Inflammatory macrophage (primary cell): ENCODE measurements at regions not wholly inside any gene's neighbourhood (a gene's known extent, or its start where the extent isn't known, plus 50 kb on each side); places are given as distances from the start of the nearest gene placed in this dataset.
A peak's percentile ranks its signal among the peaks of the same experiment; 100 is the strongest.
"Not testable (repeated sequence)": the region's sequence is repeated elsewhere in the genome, so short reads cannot be mapped to it uniquely, and the experiment has no call there.

Experiments
- DNase-seq, 2 donors: peaks; one replicate each; pipeline ENCODE4 v3.0.0-alpha.2; 2020 to 2022

DNA sequence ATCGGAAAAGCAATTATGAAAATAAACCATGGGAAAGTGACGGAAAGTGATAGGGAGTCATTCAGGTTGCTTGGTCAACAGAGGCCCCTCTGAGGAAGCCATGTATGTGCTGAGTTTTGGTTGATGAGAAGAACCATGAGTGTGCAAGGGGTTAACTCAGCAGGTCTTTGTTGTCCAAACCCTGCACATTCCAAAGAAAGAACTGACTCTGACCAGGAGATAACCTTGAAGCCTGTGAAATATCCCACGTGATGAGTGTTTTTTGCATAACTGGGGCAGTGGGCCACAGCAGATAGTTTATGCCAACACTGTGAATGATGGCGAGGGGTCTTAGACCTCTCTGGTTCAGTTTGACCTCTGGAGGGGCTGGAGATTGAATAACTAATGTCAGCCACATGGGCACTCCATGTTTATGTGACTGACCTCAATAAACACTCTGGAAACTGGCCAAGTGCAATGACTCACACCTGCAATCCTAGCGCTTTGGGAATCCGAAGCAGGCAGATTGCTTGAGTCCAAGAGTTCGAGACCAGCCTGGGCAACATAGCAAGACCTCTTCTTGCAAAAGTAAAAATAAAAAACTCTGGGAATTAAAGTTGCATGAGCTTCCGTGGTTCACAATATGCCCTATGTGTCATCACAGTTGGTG, 154.0 kb upstream of the FOXK1 start:
- no peak for DNase-seq

DNA sequence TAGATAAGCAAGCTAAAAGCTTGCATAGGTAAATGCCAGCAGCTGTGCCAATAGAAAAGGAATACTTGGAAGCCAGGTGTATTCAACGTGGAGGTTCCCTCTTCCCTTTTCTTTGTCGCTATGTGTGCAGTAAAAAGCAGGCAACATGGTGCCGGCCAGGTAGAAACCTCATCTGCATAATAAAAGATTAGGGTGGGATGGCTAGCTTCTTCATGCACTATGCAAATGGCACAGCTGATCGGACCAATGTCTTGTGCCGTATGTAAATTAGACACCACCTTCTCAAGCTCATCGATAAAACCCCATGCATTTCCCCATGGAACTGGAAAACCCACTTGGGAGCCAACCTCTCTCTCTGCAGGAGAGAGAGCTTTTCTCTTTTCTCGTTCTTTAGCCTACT, 150.9 kb upstream of the FOXK1 start:
- DNase-seq, result no peak

DNA sequence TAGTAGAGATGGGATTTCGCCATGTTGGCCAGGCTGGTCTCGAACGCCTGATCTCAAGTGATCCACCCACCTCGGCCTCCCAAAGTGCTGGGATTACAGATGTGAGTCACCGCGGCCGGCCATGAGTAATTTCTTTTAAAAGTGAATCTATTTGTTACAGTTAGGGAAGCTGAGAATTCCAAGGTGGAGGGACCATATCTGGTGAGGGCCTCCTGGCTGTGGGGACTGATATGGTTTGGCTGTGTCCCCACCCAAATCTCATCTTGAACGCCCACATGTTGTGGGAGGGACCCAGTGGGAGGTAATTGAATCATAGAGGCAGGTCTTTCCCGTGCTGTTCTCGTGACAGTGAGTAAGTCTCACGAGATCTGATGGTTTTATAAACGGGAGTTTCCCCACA, 148.8 kb upstream of the FOXK1 start:
- not testable (repeated sequence) for DNase-seq

DNA sequence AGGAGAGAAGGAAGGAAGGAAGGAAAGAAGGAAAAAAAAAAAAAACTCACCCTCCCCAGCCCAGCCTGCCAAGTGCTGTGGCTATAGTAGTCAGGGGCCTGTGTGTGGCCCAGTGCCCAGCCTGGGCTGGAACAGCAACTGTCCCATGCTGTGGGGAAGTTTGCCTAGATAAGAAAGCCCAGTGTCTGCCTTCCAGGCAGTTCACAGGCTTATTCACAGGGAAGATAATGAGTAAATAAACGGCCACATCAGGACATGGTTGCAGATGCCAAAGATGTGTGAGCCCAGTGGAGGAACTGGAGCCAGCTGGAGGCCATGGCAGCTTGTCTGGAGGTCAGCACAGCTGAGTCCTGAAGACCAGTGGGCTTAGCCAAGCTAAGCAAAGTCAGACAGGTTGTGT, 132.4 kb upstream of the FOXK1 start:
- no peak for DNase-seq

DNA sequence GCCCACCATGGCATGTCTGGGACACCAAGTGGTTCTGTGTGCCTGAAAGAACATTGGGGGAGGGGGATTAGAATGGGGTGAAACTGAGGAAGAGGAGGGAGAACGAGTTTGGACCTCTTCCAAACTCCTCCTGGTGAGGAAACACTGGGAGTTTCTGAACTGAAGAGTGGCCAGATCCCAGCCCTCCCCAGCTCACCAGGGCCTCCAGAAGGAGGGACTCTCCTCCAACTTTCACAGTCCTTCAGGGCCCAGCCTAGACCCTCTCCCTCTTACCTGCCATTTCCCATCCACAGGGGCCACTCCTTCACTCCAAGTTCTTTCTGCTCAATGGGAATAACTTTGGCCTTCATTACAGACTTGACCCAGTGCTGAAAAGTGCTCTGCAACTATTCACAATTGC, 132.0 kb upstream of the FOXK1 start:
- DNase-seq, result no peak

DNA sequence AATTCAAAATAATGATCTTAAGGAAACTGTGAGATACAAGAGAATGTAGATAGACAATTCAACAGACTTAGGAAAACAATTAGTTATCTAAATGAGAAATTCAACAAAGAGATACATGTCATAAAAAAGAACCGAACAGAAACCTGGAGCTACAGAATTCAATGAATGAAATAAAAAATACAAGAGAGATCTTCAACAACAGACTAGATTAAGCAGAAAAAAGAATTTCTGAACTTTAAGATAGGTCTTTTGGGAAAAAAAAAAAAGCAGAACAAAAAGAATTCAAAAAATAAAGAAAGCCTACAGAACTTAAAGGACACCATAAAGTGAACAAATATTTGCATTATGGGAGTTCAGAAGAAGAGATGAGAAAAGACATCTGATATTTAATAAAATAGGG, 129.1 kb upstream of the FOXK1 start:
- DNase-seq, result no peak

DNA sequence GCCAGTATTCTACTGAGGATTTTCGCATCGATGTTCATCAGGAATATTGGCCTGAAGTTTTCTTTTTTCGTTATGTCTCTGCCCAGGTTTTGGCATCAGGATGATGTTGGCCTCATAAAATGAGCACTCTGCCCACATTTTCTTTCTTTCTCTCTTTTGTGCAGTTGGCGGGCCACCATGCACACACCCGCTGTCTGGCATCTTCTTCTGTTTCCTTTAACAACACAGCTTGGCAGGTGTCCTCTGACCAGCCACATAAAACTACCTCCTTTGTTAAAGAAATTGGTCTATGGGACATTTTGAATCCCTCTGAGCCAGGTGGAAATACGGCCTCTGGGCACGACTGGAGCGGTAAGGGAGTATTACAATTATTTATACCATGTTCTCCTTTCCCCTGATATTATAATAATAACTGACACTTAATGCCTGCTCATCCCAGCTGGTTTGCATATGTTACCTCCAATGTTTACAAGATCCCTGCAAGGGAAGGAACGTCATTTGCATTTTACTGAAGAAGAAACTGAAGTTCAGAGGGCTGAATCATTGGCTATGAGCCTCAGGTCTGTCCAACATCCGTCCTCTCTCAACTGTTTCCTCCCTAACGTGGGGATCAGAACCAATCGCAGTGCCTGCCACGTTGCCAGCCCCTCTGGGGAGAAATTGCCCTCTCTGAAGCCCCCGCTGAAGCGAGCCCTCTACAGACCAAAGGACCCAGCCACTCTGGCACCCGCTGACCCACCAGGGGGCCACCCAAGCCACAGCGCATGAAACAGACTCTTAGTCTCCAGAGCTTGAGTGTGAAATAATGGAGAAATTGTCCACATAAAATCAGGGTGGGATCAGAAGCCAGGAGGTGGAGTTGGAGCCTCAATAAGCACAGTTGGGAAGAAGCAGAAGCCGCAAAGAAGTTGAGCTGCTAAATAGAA, 125.0 kb upstream of the FOXK1 start:
- no peak for DNase-seq

DNA sequence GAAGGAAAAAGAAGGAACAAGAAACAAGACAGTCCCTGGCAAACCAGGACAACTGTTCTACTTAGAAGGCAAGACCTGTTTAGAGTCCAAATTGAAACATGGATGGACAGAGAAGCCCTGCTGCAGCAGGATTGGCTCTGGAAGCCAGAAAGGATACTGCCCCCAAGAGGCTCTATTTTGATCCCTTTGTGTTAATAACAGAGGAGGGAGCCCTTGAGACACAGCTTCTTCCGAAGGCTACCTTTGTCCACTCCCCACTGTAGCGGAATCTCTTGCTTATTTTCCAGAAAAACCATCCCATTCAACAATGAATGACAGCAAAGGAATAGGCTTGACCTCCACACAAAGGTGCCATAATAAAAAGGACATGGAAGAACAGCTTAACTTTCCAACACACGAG, 120.3 kb upstream of the FOXK1 start:
- DNase-seq, result no peak

DNA sequence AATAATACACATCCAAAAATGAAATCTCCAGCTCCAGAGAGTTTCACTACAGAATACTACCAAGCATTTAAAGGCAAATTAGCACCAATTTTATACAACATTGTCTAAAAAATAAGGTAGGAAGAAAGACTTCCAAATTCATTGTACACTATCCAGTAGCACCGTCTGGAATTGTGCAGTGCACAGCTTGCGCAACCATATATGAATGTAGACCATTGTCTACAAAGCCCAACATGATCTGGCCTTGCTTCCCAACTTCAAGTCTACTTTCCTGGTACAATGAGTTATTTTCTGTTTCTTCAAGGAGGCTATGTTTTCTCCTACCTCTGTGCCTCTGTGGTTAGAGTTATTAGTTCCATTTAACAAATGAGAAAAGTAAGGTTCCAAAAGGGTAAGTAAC, 115.4 kb upstream of the FOXK1 start:
- no peak for DNase-seq

DNA sequence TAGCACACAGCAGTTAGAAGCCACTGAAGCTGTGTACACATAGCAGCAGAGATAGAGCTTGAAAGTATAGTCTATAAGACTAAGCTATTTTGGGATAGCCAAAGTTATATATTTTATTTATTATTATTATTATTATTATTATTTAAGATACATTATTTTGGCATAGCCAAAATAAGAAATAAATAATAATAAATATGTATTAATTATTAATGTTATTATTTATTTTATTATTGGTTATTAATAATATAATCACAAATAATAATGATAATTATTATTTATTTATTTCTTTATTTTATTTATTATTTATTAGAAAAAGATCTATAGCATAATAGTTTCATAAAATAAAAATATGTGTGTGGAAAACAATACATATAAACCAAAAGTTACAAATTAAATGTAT, 107.2 kb upstream of the FOXK1 start:
- no peak for DNase-seq

DNA sequence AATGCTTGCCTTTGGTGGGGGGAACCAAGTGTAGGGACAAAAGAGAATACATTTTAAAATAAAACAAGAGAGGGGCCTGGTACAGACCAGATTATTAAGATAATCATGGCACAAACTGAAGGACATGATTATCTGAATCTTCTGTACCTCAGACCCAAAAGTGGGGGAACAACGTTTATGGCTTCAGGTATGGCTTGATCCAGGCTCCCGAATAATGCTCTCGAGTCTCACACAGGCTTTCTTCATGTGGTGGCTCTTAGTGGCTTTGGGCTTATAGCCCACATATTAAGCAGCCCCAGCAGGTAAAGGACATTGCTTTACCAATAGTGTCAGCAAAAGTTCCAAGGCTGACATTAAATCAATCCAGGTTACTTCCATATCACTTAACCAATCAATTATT, 106.8 kb upstream of the FOXK1 start:
- no peak for DNase-seq

DNA sequence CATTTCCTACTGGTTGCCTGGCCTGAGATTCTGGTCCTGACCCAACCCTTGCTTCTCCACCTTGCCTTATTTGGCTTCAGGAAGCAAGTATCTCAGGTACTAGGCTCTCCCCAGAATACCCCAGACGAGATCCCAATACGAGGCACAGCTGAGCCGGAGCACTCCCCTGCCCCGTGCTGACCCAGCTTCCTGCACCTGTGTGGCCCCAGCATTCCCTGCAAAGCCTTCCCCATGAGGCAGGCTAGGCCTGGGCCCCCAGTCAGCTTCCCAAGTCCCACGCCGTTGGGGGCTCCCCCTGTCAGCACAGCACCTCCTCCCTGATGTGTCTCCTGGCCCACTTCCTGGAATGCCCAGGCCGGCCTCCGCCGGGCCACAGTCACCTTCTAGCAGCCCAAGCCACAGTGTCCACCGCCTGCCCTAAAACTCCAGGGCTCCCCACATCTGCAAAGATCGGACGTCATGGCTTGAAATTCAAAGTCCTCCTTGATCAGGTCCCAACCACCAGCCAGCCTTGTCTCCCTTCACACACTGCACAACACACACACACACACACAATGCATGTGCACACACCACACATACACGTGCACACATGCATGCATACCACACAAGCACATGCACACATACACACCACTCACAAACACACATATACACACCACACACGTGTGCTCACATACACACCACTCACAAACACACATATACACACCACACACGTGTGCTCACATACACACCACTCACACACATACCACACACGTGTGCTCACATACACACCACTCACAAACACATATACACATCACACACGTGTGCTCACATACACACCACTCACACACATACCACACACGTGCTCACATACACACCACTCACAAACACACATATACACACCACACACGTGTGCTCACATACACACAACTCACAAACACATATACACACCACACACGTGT, 78.9 kb upstream of the FOXK1 start:
- DNase-seq, result no peak

DNA sequence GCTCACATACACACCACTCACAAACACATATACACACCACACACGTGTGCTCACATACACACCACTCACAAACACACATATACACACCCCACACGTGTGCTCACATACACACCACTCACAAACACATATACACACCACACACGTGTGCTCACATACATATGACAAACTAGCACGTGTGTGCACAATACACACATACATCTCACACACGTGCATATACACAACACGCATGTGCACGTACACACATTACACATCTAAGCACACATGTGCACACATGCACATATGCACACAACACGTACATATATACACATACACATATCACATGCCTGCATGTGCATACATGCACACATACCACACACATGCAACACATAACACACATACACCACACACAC, 78.3 kb upstream of the FOXK1 start:
- no peak for DNase-seq

DNA sequence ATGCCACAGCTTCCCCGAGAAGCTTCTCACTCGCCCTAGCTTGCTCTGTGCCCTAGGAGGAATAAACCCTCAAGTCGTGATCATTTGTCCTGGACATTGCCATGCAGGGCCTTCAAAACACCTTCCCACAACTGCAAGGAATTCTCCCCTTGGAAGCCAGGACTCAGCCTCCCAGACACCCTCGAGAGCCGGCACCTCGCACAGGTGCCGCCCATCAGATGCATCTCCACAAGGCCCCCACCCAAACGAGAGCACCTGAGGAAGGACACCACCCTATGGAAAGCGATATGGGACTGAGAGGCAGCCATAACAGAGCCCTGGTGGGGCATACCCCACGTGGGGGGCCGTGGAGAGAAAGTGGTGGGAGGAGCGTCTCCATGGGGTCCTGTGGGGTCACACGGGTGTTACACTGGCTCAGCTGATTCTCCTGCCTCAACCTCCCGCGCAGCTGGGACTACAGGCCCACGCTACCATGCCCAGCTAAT, 77.6 kb upstream of the FOXK1 start:
- DNase-seq, result no peak

DNA sequence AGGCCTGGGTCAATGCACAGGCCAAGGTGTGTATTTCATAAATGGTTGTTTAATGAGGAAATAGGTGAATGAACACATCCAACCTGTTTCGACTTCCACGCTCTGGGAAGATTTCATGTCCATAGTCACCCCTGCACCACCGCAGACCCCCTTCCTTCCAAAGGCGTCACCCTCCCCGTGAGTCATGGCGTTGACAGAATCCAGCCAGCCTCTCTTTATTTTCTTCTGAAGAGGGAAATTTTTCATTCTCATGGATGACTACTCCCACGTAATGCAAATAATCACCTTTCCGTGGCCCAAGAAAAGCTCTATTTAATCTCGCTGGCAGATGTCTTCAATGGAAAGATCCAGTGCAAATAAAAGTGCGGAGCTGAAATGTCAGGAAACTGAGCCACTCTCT, 75.3 kb upstream of the FOXK1 start:
- DNase-seq, result no peak

DNA sequence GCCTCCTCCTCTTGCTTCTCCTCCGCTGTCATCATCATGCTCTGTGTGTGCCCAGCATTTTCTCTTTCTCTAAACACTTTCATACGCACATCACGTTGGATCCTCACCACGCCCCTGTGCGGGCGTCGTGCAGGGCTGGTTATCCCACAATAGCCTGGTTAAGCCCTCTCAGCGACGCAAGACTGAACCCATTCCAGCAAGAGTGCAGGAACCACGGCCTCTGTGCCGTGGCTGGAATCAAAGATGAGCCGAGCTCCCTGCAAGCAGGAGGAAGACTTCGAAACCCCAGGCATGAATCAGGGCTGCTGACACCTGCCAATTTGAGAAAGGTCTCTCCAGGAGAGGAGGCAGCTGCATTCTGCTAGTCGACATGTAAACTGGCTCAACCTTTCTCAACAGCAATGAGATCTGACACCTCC, 74.8 kb upstream of the FOXK1 start:
- DNase-seq, result no peak

DNA sequence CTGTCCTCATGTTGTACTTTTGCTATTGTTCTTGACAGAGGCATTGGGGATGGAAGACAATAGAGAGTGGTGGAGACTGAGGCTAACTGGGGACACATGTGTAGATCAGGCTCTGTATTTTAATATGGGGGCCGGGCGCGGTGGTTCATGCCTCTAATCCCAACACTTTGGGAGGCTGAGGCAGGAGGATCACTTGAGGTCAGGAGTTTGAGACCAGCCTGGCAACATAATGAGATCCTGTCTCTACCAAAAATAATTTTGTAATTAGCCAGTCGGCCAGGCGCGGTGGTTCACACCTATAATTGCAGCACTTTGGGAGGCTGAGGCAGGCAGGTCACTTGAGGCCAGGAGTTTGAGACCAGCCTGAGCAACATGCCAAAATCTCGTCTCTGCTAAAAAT, 72.5 kb upstream of the FOXK1 start:
- not testable (repeated sequence) for DNase-seq

DNA sequence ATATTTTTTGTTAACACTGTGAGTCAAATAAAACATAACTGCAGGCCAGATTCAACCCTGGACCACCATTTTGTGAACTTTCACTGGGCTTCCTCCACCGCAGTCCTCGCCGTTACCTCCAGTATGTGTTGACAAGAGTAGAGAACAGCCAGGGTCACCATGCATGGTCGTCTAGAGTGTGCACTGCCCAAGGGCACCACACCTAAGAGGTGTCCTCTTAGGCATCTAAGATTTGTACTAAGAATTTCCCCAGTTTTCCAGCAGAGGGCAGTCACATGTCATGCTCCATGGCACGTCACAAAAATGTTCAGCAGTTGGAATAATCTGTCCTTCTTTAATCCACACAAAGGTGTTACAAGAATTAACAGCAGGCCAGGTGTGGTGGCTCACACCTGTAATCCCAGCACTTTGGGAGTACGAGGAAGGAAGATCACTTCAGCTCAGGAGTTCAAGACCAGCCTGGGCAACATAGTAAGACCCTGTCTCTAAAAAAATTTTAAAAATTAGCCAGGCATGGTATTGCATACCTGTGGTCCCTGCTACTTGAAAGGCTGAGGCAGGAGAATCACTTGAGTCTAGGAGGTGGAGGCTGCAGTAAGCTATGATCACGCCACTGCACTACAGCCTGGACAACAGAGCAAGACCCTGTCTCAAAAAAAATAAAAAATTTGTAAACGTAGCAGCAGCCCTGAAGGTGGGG, 71.2 kb upstream of the FOXK1 start:
- DNase-seq, result peak; percentile 76 to 78

DNA sequence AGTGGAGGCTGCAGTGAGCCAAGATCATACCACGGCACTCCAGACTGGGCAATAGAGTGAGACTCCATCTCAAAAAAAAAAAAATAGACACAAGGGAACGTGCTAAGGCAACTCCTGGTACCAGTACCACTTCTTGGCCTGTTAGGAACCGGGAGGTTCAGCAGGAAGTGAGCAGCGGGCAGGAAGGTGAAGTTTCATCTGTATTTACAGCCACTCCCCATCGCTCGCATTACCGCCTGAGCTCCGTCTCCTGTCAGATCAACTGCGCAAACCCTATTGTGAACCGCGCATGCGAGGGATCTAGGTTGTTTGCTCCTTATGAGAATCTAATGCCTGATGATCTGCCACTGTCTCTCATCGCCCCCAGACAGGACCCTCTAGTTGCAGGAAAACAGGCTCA, 69.9 kb upstream of the FOXK1 start:
- DNase-seq, result no peak

DNA sequence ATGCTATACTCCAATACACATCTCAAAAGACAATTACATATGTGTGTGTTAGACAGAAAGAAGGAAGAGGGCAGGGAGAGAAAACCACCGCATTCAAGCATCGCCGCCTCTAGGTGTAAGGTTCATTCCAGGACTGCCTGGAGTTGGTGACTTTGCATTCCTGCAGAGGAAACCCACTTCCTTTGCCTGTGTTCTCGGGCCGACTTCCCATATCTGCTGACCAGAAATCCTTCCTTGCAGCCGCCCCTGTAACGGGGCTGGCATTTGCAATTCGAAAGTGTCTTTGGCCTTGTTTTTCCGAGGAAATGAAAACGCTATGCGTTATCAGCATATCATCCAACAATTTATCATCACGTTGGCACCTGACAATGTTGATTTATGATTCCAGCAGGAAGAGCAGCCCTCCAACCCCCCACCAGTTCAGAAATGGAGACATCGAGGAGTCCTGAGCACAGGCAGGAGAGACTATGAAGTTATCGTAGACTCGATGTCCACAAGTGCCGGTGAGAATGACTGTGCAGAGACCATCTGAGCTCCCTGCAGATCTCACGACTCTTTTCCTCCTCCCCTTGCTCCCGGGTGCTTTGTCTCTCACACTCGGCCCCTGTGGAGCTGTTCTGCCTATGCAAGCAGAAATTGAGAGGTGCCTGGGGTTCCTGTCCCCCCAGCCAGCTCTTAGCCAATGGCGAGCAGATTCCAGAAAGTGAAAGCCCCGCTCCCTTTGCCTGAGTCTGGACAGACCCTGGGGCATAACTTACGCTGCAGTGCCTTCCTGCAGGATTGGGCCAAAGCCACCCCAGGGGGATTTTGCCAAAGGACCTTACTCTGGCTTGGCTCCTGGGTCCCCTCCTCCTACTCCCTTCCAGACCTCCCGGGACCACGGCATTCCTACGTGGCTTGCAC, 68.9 kb upstream of the FOXK1 start:
- peak; percentile 34 to 58 for DNase-seq

DNA sequence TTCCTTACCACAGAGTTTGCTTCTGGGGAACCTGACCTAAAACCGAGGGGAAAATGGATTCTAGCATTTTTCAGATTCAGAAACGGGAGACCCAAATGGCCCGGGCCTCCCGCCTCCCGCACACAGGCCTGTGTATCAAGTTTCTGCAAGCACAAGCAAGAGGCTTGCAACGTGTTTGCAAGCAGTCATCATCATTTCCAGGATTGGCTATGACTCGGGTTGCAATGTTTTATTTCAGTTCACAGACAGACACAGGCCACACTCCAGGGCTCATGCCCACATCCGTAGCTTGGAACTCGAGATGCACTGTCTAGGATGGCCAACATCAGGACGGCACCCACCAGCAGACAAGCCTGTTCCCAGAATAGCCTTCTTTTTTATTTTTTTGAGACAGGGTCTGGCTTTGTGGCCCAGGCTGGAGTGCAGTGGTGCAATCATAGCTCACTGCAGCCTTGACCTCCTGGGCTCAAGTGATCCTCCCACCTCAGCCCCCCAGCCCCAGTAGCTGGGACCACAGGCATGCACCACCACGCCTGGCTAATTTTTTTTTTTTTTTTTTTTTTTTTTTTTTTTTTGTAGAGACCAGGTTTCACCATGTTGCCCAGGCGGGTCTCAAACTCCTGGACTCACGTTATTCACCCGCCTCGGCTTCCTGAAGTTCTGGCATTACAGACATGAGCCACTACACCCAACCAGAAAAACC, 68.1 kb upstream of the FOXK1 start:
- DNase-seq, result no peak
